HL-60 (cell line): ENCODE measurements at regions not wholly inside any gene's neighbourhood (a gene's known extent, or its start where the extent isn't known, plus 50 kb on each side); places are given as distances from the start of the nearest gene placed in this dataset.

ENCODE experiments used
- DNase-seq, 2 experiments: peaks; one replicate each; pipeline ENCODE4 v3.0.0-alpha.2; 2010 to 2020; ENCODE audit warnings: low read depth in 1 of 2, low spot score in 1 of 2
- H3K27ac ChIP-seq: fragments of 250-450 bp; sonication (Bioruptor Pico); replicated peaks from 2 replicates; pipeline ENCODE4 v1.5.1; 2020; ENCODE audit warnings: mild to moderate bottlenecking, moderate library complexity
- H3K27me3 ChIP-seq: fragments of 250-450 bp; sonication (Bioruptor Pico); 2 replicates; pipeline ENCODE4 v1.5.1; 2021; ENCODE audit warnings: mild to moderate bottlenecking, moderate library complexity; ENCODE audit not compliant: insufficient read depth, poor library complexity, severe bottlenecking
- H3K4me3 ChIP-seq: replicated peaks from 2 replicates; pipeline ENCODE4 v1.5.1; 2011; ENCODE audit warnings: mild to moderate bottlenecking, control low read depth, low read length; ENCODE audit not compliant: insufficient read depth
- GABPA ChIP-seq: IDR thresholded peaks from 2 replicates; pipeline ENCODE4 v1.6.1; 2012; ENCODE audit warnings: low read depth
- POLR2AphosphoS5 ChIP-seq: IDR thresholded peaks from 2 replicates; pipeline ENCODE4 v1.6.1; 2012; ENCODE audit warnings: low read depth
- SPI1 ChIP-seq: IDR thresholded peaks from 2 replicates; pipeline ENCODE4 v1.6.1; 2012; ENCODE audit warnings: low read depth, mild to moderate bottlenecking, borderline replicate concordance
- TF ChIP-seq, protein P1 (sequence below): IDR thresholded peaks from one replicate; pipeline ENCODE4 v1.5.1; 2011; ENCODE audit warnings: low read length, control low read depth, inconsistent platforms; ENCODE audit not compliant: insufficient read depth
- TF ChIP-seq, protein P2 (sequence below): IDR thresholded peaks from 2 replicates; pipeline ENCODE4 v1.6.1; 2012; ENCODE audit warnings: low read depth; ENCODE audit not compliant: insufficient replicate concordance

DNA sequence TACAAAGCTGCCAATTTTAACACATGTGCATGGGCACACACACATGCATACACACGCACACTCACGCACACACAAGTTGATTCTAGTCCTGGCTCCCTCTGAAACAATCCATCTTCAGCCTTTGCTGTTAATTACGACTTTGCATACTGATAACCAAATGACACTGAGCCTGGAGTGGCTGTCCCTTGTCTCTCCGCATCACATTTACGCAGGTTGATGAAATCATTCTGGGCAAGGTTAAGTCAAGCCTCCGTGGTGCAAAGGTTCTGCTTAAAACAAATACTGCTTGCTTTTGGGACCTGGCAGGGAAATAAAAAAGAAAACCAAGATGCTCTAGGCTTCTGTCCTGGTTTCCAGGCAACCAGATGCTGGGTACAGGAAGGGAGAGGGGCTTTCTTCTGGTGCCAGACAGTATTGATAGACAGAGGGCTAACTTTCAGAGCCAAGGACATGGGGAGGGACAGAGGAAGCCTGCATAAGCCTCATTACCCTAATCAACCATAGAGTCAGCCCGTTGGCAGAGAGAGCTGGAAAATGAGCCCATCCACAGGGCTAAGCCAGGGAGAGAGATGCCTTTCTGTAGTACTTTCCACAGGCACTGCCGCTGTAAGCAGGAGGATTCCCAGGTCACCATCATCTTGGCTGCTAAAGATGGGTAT is 233.0 kb downstream of the WDR11 start:
- TF ChIP-seq GABPA, result no peak
- DNase-seq, result no peak
- H3K27me3 ChIP-seq, result no peaks in the 10 kb centered on the region

DNA sequence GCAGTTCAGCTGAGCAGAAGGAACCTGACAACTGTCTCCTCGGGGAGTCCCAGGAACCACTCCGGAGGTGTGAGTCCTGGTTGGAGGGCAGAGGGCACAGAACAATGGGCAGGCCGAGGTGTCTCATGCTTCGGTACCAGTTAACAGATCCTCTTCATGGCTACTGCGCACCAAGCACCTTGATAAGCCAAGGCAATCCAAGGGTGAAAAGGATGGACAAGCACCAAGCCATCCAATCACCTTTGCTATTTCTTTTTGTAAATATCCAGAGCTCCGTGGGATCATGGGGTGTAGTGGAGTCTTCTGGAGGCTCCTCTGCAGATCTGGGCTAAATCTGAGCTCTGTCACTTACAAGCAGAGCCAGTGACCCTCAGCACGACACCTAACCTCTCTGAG is 233.5 kb downstream of the WDR11 start:
- H3K27me3 ChIP-seq, result no peaks in the 10 kb centered on the region
- TF ChIP-seq GABPA, result no peak
- TF ChIP-seq, protein P1, sequence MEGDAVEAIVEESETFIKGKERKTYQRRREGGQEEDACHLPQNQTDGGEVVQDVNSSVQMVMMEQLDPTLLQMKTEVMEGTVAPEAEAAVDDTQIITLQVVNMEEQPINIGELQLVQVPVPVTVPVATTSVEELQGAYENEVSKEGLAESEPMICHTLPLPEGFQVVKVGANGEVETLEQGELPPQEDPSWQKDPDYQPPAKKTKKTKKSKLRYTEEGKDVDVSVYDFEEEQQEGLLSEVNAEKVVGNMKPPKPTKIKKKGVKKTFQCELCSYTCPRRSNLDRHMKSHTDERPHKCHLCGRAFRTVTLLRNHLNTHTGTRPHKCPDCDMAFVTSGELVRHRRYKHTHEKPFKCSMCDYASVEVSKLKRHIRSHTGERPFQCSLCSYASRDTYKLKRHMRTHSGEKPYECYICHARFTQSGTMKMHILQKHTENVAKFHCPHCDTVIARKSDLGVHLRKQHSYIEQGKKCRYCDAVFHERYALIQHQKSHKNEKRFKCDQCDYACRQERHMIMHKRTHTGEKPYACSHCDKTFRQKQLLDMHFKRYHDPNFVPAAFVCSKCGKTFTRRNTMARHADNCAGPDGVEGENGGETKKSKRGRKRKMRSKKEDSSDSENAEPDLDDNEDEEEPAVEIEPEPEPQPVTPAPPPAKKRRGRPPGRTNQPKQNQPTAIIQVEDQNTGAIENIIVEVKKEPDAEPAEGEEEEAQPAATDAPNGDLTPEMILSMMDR, result no peak
- TF ChIP-seq SPI1, result no peak
- TF ChIP-seq POLR2AphosphoS5, result no peak
- TF ChIP-seq, protein P2, sequence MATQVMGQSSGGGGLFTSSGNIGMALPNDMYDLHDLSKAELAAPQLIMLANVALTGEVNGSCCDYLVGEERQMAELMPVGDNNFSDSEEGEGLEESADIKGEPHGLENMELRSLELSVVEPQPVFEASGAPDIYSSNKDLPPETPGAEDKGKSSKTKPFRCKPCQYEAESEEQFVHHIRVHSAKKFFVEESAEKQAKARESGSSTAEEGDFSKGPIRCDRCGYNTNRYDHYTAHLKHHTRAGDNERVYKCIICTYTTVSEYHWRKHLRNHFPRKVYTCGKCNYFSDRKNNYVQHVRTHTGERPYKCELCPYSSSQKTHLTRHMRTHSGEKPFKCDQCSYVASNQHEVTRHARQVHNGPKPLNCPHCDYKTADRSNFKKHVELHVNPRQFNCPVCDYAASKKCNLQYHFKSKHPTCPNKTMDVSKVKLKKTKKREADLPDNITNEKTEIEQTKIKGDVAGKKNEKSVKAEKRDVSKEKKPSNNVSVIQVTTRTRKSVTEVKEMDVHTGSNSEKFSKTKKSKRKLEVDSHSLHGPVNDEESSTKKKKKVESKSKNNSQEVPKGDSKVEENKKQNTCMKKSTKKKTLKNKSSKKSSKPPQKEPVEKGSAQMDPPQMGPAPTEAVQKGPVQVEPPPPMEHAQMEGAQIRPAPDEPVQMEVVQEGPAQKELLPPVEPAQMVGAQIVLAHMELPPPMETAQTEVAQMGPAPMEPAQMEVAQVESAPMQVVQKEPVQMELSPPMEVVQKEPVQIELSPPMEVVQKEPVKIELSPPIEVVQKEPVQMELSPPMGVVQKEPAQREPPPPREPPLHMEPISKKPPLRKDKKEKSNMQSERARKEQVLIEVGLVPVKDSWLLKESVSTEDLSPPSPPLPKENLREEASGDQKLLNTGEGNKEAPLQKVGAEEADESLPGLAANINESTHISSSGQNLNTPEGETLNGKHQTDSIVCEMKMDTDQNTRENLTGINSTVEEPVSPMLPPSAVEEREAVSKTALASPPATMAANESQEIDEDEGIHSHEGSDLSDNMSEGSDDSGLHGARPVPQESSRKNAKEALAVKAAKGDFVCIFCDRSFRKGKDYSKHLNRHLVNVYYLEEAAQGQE, result no peak
- DNase-seq, result no peak
- H3K4me3 ChIP-seq, result no peak overlapping the region
- H3K27ac ChIP-seq, result no peak overlapping the region

More for the DNA sequence above, 233.0 kb downstream of the WDR11 start:
- Histone ChIP-seq H3K4me3 (no peak overlapping the region), H3K27ac (no peak overlapping the region)

DNA sequence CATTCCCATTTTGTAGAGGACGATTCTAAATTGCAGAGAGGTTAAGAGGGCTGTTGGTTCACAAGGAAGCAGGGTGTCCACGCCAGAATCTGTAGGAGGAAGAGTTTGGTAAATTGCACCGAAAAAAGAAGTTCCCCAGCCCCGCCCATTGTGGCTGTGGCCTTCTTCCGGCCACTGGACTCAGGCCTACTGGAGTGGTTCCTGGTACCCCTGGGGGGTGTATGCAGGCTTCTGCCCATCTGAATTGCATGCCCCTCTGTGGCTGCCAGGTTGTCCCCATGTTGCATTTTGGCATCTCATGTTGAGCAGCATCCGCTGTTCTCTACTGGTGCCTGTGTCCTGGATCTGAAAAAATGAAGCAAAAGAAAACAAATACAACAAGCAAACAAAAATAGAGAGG is 234.2 kb downstream of the WDR11 start:
- Histone ChIP-seq H3K27me3 (no peaks in the 10 kb centered on the region), H3K27ac (peak overlapping the region; percentile 17; the same call in 1 of the 2 replicates), H3K4me3 (no peak overlapping the region)
- peak in 1 of 2 experiments; percentile 48 for DNase-seq
- TF ChIP-seq POLR2AphosphoS5, result no peak
- TF ChIP-seq SPI1, result no peak
- TF ChIP-seq GABPA, result no peak
- TF ChIP-seq, protein P2, result no peak
- TF ChIP-seq, protein P1, result no peak

DNA sequence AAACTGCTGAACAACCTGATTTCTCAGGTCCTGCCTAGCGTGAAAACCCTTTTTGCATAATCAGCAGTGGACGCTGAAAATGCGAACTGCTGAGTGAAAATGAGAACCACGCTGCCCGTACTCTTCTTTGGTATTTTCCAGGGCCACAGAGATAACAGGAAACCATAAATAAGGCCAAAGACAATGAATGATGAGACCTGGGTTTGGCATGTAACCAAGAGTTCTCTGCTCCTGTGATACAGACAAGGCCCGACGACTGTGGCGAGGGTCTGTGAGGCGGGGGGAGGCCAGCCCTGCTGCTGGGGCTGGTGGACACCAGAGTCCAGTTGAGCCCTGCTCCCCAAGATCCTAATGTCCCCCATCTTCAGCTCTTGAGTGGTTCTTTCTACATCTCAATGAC is 236.0 kb downstream of the WDR11 start:
- H3K4me3 ChIP-seq, result no peak overlapping the region
- H3K27me3 ChIP-seq, result no peaks in the 10 kb centered on the region
- no peak for DNase-seq
- TF ChIP-seq SPI1 (no peak), GABPA (no peak), POLR2AphosphoS5 (no peak)
- TF ChIP-seq, protein P1, result no peak
- TF ChIP-seq, protein P2, result no peak
- H3K27ac ChIP-seq, result no peak overlapping the region
